HG03565 (cell line): ENCODE measurements at regions not wholly inside any gene's neighbourhood (a gene's known extent, or its start where the extent isn't known, plus 50 kb on each side); places are given as distances from the start of the nearest gene placed in this dataset.

Experiments used
- ATAC-seq: cut with Tn5 transposase; IDR thresholded peaks from one replicate; pipeline ENCODE4 v1.9.1; 2021; ENCODE audit warnings: mild to moderate bottlenecking, moderate library complexity; ENCODE audit not compliant: unreplicated experiment

- ATAC-seq, result no peak
These were observed 95.0 kb downstream of the DUSP6 start for GRCh38 chr12:89257340-89257739.

- no peak for ATAC-seq
These were observed 96.2 kb downstream of the DUSP6 start for GRCh38 chr12:89256060-89256459.

GRCh38 chr12:89253488-89253887, 98.8 kb downstream of the DUSP6 start:
- no peak for ATAC-seq

GRCh38 chr12:89252284-89252683, 100.0 kb downstream of the DUSP6 start:
- no peak for ATAC-seq

- ATAC-seq, result no peak
These were observed 100.7 kb downstream of the DUSP6 start for GRCh38 chr12:89251342-89252271.

- no peak for ATAC-seq
These were observed 101.7 kb downstream of the DUSP6 start for GRCh38 chr12:89250636-89251035.

- no peak for ATAC-seq
These were observed 102.1 kb downstream of the DUSP6 start for GRCh38 chr12:89250213-89250612.

- ATAC-seq, result no peak
These were observed 104.3 kb downstream of the DUSP6 start for GRCh38 chr12:89247967-89248366.

- no peak for ATAC-seq
These were observed 104.8 kb downstream of the DUSP6 start for GRCh38 chr12:89247541-89247942.

- ATAC-seq, result no peak
These were observed 107.2 kb downstream of the DUSP6 start for GRCh38 chr12:89245090-89245489.

- ATAC-seq, result peak; percentile 41
These were observed 107.8 kb downstream of the DUSP6 start for GRCh38 chr12:89244536-89244935.

- no peak for ATAC-seq
These were observed 108.5 kb downstream of the DUSP6 start for GRCh38 chr12:89243771-89244170.

GRCh38 chr12:89239534-89239933, 112.8 kb downstream of the DUSP6 start:
- ATAC-seq, result no peak

GRCh38 chr12:89238593-89238992, 113.7 kb downstream of the DUSP6 start:
- ATAC-seq, result no peak

GRCh38 chr12:89237763-89238162, 114.5 kb downstream of the DUSP6 start:
- no peak for ATAC-seq

- no peak for ATAC-seq
These were observed 115.4 kb downstream of the DUSP6 start for GRCh38 chr12:89236748-89237383.

GRCh38 chr12:89236237-89236636, 116.1 kb downstream of the DUSP6 start:
- ATAC-seq, result no peak

GRCh38 chr12:89235189-89235993, 116.9 kb downstream of the DUSP6 start:
- no peak for ATAC-seq

- ATAC-seq, result no peak
These were observed 117.8 kb downstream of the DUSP6 start for GRCh38 chr12:89234324-89235114.

GRCh38 chr12:89231686-89232085, 120.6 kb downstream of the DUSP6 start:
- no peak for ATAC-seq
